ENCODE measurements at regions not wholly inside any gene's neighbourhood (a gene's known extent, or its start where the extent isn't known, plus 50 kb on each side); places are given as distances from the start of the nearest gene placed in this dataset.

- no peak overlapping the region for H3K4me3 Mint-ChIP-seq
- H3K36me3 Mint-ChIP-seq, result peaks cover 5% of the 10 kb centered on the region
- peaks cover 4% of the 10 kb centered on the region for H3K27me3 Mint-ChIP-seq (ENCODE audit: low read depth)
- H3K9me3 Mint-ChIP-seq, result peaks cover 7% of the 10 kb centered on the region
- no peak overlapping the region for H3K27ac Mint-ChIP-seq
- no peak for DNase-seq (ENCODE audit: low spot score in 2 of 2, unreplicated experiment in 2 of 2)
- H3K4me1 Mint-ChIP-seq, result peaks cover 2% of the 10 kb centered on the region
- no peak for TF ChIP-seq CTCF (IDR thresholded peaks at IDR 0.05; ENCODE audit: unreplicated experiment)
Measured at GRCh38 chr1:114238053-114238452, 84.4 kb upstream of the SYT6 start.

GRCh38 chr1:114236517-114236916, 82.8 kb upstream of the SYT6 start:
- no peak overlapping the region for H3K4me3 Mint-ChIP-seq
- H3K36me3 Mint-ChIP-seq, result peaks cover 5% of the 10 kb centered on the region
- peaks cover 8% of the 10 kb centered on the region for H3K27me3 Mint-ChIP-seq (ENCODE audit: low read depth)
- no peak for DNase-seq (ENCODE audit: low spot score in 2 of 2, unreplicated experiment in 2 of 2)
- no peak for TF ChIP-seq CTCF (IDR thresholded peaks at IDR 0.05; ENCODE audit: unreplicated experiment)
- H3K9me3 Mint-ChIP-seq, result peaks cover 7% of the 10 kb centered on the region
- peaks cover 2% of the 10 kb centered on the region for H3K4me1 Mint-ChIP-seq
- H3K27ac Mint-ChIP-seq, result no peak overlapping the region

GRCh38 chr1:114235960-114236359, 82.3 kb upstream of the SYT6 start:
- Mint-ChIP-seq H3K4me3 (no peak overlapping the region), H3K27me3 (ENCODE audit: low read depth) (peaks cover 12% of the 10 kb centered on the region), H3K9me3 (peaks cover 4% of the 10 kb centered on the region), H3K27ac (no peak overlapping the region), H3K4me1 (peaks cover 2% of the 10 kb centered on the region), H3K36me3 (peaks cover 2% of the 10 kb centered on the region)
- DNase-seq (ENCODE audit: low spot score in 2 of 2, unreplicated experiment in 2 of 2), result no peak
- TF ChIP-seq CTCF (IDR thresholded peaks at IDR 0.05; ENCODE audit: unreplicated experiment), result no peak

GRCh38 chr1:114235281-114235680, 81.6 kb upstream of the SYT6 start:
- Mint-ChIP-seq H3K27ac (no peak overlapping the region), H3K9me3 (no peaks in the 10 kb centered on the region), H3K4me1 (peaks cover 2% of the 10 kb centered on the region), H3K27me3 (ENCODE audit: low read depth) (peaks cover 17% of the 10 kb centered on the region), H3K4me3 (no peak overlapping the region), H3K36me3 (no peaks in the 10 kb centered on the region)
- no peak for TF ChIP-seq CTCF (IDR thresholded peaks at IDR 0.05; ENCODE audit: unreplicated experiment)
- DNase-seq (ENCODE audit: low spot score in 2 of 2, unreplicated experiment in 2 of 2), result no peak

- no peak for TF ChIP-seq CTCF (IDR thresholded peaks at IDR 0.05; ENCODE audit: unreplicated experiment)
- Mint-ChIP-seq H3K4me1 (peaks cover 2% of the 10 kb centered on the region), H3K4me3 (no peak overlapping the region)
Measured at GRCh38 chr1:114234408-114235124, 80.9 kb upstream of the SYT6 start.

More at GRCh38 chr1:114234408-114235124, 80.9 kb upstream of the SYT6 start:
- Mint-ChIP-seq H3K36me3 (no peaks in the 10 kb centered on the region), H3K27ac (no peak overlapping the region), H3K9me3 (no peaks in the 10 kb centered on the region), H3K27me3 (ENCODE audit: low read depth) (peaks cover 23% of the 10 kb centered on the region)
- DNase-seq (ENCODE audit: low spot score in 2 of 2, unreplicated experiment in 2 of 2), result no peak
